ENCODE measurements at regions not wholly inside any gene's neighbourhood (a gene's known extent, or its start where the extent isn't known, plus 50 kb on each side); places are given as distances from the start of the nearest gene placed in this dataset.

- no peak overlapping the region for H3K4me3 ChIP-seq (ENCODE audit: severe bottlenecking)
- DNase-seq (ENCODE audit: low spot score) (no peak), ATAC-seq (ENCODE audit: low read depth) (no peak)
- no peaks in the 10 kb centered on the region for H3K4me1 ChIP-seq (ENCODE audit: insufficient read depth, poor library complexity, severe bottlenecking)
- no peaks in the 10 kb centered on the region for H3K36me3 ChIP-seq (ENCODE audit: low read depth)
- no peak for TF ChIP-seq CTCF (IDR thresholded peaks at IDR 0.05; ENCODE audit: poor library complexity, severe bottlenecking)
- no peaks in the 10 kb centered on the region for H3K9me3 ChIP-seq (ENCODE audit: severe bottlenecking)
- no peaks in the 10 kb centered on the region for H3K27me3 ChIP-seq (ENCODE audit: insufficient read depth, poor library complexity, severe bottlenecking)
- no peak overlapping the region for H3K27ac ChIP-seq (ENCODE audit: poor library complexity, severe bottlenecking)
Observed at GRCh38 chrX:23118890-23119527, 119.2 kb downstream of the DDX53 start.

GRCh38 chrX:23127586-23127985 lies 127.8 kb downstream of the DDX53 start:
- Histone ChIP-seq H3K4me1 (ENCODE audit: insufficient read depth, poor library complexity, severe bottlenecking) (no peaks in the 10 kb centered on the region), H3K36me3 (ENCODE audit: low read depth) (no peaks in the 10 kb centered on the region), H3K4me3 (ENCODE audit: severe bottlenecking) (no peak overlapping the region), H3K27ac (ENCODE audit: poor library complexity, severe bottlenecking) (no peak overlapping the region), H3K27me3 (ENCODE audit: insufficient read depth, poor library complexity, severe bottlenecking) (no peaks in the 10 kb centered on the region), H3K9me3 (ENCODE audit: severe bottlenecking) (no peaks in the 10 kb centered on the region)
- DNase-seq (ENCODE audit: low spot score), result no peak
- ATAC-seq (ENCODE audit: low read depth), result no peak
- no peak for TF ChIP-seq CTCF (IDR thresholded peaks at IDR 0.05; ENCODE audit: poor library complexity, severe bottlenecking)

GRCh38 chrX:23133551-23133950 lies 133.8 kb downstream of the DDX53 start:
- ATAC-seq (ENCODE audit: low read depth) (no peak), DNase-seq (ENCODE audit: low spot score) (no peak)
- Histone ChIP-seq H3K9me3 (ENCODE audit: severe bottlenecking) (no peaks in the 10 kb centered on the region), H3K27me3 (ENCODE audit: insufficient read depth, poor library complexity, severe bottlenecking) (no peaks in the 10 kb centered on the region), H3K4me1 (ENCODE audit: insufficient read depth, poor library complexity, severe bottlenecking) (no peaks in the 10 kb centered on the region), H3K27ac (ENCODE audit: poor library complexity, severe bottlenecking) (no peak overlapping the region), H3K4me3 (ENCODE audit: severe bottlenecking) (no peak overlapping the region), H3K36me3 (ENCODE audit: low read depth) (no peaks in the 10 kb centered on the region)
- no peak for TF ChIP-seq CTCF (IDR thresholded peaks at IDR 0.05; ENCODE audit: poor library complexity, severe bottlenecking)

GRCh38 chrX:23134136-23134535 lies 134.4 kb downstream of the DDX53 start:
- no peak for TF ChIP-seq CTCF (IDR thresholded peaks at IDR 0.05; ENCODE audit: poor library complexity, severe bottlenecking)
- Histone ChIP-seq H3K4me3 (ENCODE audit: severe bottlenecking) (no peak overlapping the region), H3K27me3 (ENCODE audit: insufficient read depth, poor library complexity, severe bottlenecking) (no peaks in the 10 kb centered on the region), H3K4me1 (ENCODE audit: insufficient read depth, poor library complexity, severe bottlenecking) (no peaks in the 10 kb centered on the region), H3K9me3 (ENCODE audit: severe bottlenecking) (no peaks in the 10 kb centered on the region), H3K36me3 (ENCODE audit: low read depth) (no peaks in the 10 kb centered on the region), H3K27ac (ENCODE audit: poor library complexity, severe bottlenecking) (no peak overlapping the region)
- DNase-seq (ENCODE audit: low spot score) (no peak), ATAC-seq (ENCODE audit: low read depth) (no peak)

- no peak for TF ChIP-seq CTCF (IDR thresholded peaks at IDR 0.05; ENCODE audit: poor library complexity, severe bottlenecking)
- Histone ChIP-seq H3K27ac (ENCODE audit: poor library complexity, severe bottlenecking) (no peak overlapping the region), H3K9me3 (ENCODE audit: severe bottlenecking) (no peaks in the 10 kb centered on the region), H3K4me1 (ENCODE audit: insufficient read depth, poor library complexity, severe bottlenecking) (no peaks in the 10 kb centered on the region), H3K36me3 (ENCODE audit: low read depth) (no peaks in the 10 kb centered on the region), H3K27me3 (ENCODE audit: insufficient read depth, poor library complexity, severe bottlenecking) (no peaks in the 10 kb centered on the region), H3K4me3 (ENCODE audit: severe bottlenecking) (no peak overlapping the region)
- no peak for DNase-seq (ENCODE audit: low spot score)
- no peak for ATAC-seq (ENCODE audit: low read depth)
Observed at GRCh38 chrX:23136816-23137215, 137.1 kb downstream of the DDX53 start.

All from RWPE2 (cell line).